SH-SY5Y (cell line): ENCODE measurements at regions not wholly inside any gene's neighbourhood (a gene's known extent, or its start where the extent isn't known, plus 50 kb on each side); places are given as distances from the start of the nearest gene placed in this dataset.

ENCODE experiments used
- GATA2 ChIP-seq: IDR thresholded peaks from 2 replicates; pipeline ENCODE4 v1.6.1; 2011; ENCODE audit warnings: mild to moderate bottlenecking, low read depth, low read length
- GATA3 ChIP-seq: IDR thresholded peaks from 2 replicates; pipeline ENCODE4 v1.6.1; 2011; ENCODE audit warnings: low read depth, mild to moderate bottlenecking, low read length, moderate library complexity

DNA sequence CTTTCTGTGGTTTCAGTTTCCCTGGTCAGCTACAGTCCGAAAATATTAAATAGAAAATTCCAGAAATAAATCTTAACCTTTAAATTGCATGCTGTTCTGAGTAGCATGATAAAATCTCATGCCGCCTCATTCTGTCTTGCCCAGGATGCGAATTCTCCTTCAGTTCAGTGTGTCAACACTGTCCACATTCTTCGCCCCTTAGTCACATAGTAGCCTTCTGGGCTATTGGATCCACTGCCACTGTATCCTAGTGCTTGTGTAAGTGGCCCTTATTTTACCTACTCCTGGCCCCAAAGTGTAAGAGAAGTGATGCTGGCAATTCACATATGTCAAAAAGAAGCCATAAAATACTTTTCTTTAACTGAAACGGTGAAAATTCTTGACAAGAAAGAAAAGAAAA is 129.6 kb downstream of the ZWINT start:
- no peak for TF ChIP-seq GATA3
- TF ChIP-seq GATA2 = no peak
